ENCODE measurements at regions not wholly inside any gene's neighbourhood (a gene's known extent, or its start where the extent isn't known, plus 50 kb on each side); places are given as distances from the start of the nearest gene placed in this dataset.

DNA sequence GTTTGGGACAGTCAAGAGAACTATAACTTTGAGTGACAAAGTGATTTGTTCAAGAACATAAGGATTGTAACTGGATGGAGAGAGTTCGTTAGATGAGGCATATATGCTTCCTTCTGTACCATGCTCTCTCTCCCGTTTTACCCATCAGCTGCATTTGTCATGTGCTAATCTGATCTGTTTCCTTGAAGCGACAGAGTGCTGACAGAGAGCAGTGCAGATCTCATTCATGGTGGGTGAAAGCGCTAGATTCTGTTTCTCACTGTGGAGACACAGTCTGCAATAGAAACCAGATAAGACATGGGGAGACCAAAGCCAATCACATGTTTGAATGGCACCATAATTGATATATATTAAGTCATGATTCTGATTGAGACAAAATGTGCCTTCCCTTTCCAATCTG lies 456.6 kb upstream of the CELF4 start:
- no peak overlapping the region for H2AFZ ChIP-seq (ENCODE audit: low read length)
- ChIA-PET CTCF (no interaction called here), POLR2A (ENCODE audit: unreplicated experiment) (no interaction called here)
- ATAC-seq (no peak), DNase-seq (no peak)
- H3K4me2 ChIP-seq (ENCODE audit: low read length): no peak overlapping the region
- no peak overlapping the region for H3K9ac ChIP-seq (ENCODE audit: low read length)
- H3K4me3 ChIP-seq (ENCODE audit: low read length): no peak overlapping the region
- no peaks in the 10 kb centered on the region for H3K9me2 ChIP-seq (replicated peaks; ENCODE audit: low read length)
- no peaks in the 10 kb centered on the region for H3K27me3 ChIP-seq (ENCODE audit: low read length)
- intact Hi-C loops (cut with micrococcal nuclease): no loop called here
- H3K9me3 ChIP-seq (ENCODE audit: low read length): no peaks in the 10 kb centered on the region
- H3K79me2 ChIP-seq (ENCODE audit: low read length): no peaks in the 10 kb centered on the region
- H3F3A ChIP-seq (ENCODE audit: low read length, unreplicated experiment): no peaks in the 10 kb centered on the region
- no TSS peak for BruUV-seq (replicated peaks)
- no peak overlapping the region for H3K27ac ChIP-seq (ENCODE audit: low read length)
- no peaks in the 10 kb centered on the region for H4K20me1 ChIP-seq (ENCODE audit: low read length)
- no peaks in the 10 kb centered on the region for H3K36me3 ChIP-seq (ENCODE audit: low read depth, low read length)
- no peaks in the 10 kb centered on the region for H3K4me1 ChIP-seq (ENCODE audit: insufficient read depth, low read length)
- TF ChIP-seq, protein P1, sequence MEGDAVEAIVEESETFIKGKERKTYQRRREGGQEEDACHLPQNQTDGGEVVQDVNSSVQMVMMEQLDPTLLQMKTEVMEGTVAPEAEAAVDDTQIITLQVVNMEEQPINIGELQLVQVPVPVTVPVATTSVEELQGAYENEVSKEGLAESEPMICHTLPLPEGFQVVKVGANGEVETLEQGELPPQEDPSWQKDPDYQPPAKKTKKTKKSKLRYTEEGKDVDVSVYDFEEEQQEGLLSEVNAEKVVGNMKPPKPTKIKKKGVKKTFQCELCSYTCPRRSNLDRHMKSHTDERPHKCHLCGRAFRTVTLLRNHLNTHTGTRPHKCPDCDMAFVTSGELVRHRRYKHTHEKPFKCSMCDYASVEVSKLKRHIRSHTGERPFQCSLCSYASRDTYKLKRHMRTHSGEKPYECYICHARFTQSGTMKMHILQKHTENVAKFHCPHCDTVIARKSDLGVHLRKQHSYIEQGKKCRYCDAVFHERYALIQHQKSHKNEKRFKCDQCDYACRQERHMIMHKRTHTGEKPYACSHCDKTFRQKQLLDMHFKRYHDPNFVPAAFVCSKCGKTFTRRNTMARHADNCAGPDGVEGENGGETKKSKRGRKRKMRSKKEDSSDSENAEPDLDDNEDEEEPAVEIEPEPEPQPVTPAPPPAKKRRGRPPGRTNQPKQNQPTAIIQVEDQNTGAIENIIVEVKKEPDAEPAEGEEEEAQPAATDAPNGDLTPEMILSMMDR (conservative IDR thresholded peaks at IDR 0.05; ENCODE audit: low read depth, low read length): no peak
- TF ChIP-seq EZH2phosphoT487 (IDR thresholded peaks at IDR 0.05; ENCODE audit: borderline replicate concordance, low read length): no peak
- TF ChIP-seq EZH2 (IDR thresholded peaks at IDR 0.05; ENCODE audit: low read length, unreplicated experiment): no peak

DNA sequence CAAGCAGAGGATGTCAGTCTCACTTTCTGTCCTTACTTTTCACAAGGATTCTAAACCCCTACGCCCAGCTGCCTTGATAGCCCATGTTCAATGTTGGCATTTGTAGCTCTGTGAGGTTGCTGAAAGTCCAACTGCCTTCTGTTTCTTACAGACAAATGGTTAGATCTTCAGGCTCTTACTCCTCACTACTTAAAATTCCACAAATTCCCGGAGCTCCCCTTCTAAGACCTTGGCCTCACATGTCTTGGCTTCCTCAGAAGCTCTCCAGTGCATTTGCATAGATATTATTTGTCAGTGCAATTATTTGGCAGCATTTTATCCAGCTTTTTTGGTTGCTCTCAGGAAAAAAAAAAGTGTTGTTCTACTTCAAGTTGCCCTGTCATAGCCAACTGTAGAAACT lies 453.7 kb upstream of the CELF4 start:
- no peaks in the 10 kb centered on the region for H3K9me3 ChIP-seq (ENCODE audit: low read length)
- intact Hi-C loops (cut with micrococcal nuclease): no loop called here
- H3K9ac ChIP-seq (ENCODE audit: low read length): no peak overlapping the region
- H3K79me2 ChIP-seq (ENCODE audit: low read length): no peaks in the 10 kb centered on the region
- no peak for ATAC-seq
- H3K27me3 ChIP-seq (ENCODE audit: low read length): no peaks in the 10 kb centered on the region
- H3K4me1 ChIP-seq (ENCODE audit: insufficient read depth, low read length): no peaks in the 10 kb centered on the region
- no peak overlapping the region for H2AFZ ChIP-seq (ENCODE audit: low read length)
- ChIA-PET CTCF (no interaction called here), POLR2A (ENCODE audit: unreplicated experiment) (no interaction called here)
- TF ChIP-seq EZH2 (IDR thresholded peaks at IDR 0.05; ENCODE audit: low read length, unreplicated experiment) (no peak), EZH2phosphoT487 (IDR thresholded peaks at IDR 0.05; ENCODE audit: borderline replicate concordance, low read length) (no peak)
- TF ChIP-seq, protein P1 (conservative IDR thresholded peaks at IDR 0.05; ENCODE audit: low read depth, low read length): no peak
- no peaks in the 10 kb centered on the region for H3F3A ChIP-seq (ENCODE audit: low read length, unreplicated experiment)
- H3K4me2 ChIP-seq (ENCODE audit: low read length): no peak overlapping the region
- BruUV-seq (replicated peaks): no TSS peak
- H3K36me3 ChIP-seq (ENCODE audit: low read depth, low read length): no peaks in the 10 kb centered on the region
- no peak overlapping the region for H3K27ac ChIP-seq (ENCODE audit: low read length)
- no peaks in the 10 kb centered on the region for H4K20me1 ChIP-seq (ENCODE audit: low read length)
- no peak overlapping the region for H3K4me3 ChIP-seq (ENCODE audit: low read length)
- H3K9me2 ChIP-seq (replicated peaks; ENCODE audit: low read length): no peaks in the 10 kb centered on the region
- no peak for DNase-seq

DNA sequence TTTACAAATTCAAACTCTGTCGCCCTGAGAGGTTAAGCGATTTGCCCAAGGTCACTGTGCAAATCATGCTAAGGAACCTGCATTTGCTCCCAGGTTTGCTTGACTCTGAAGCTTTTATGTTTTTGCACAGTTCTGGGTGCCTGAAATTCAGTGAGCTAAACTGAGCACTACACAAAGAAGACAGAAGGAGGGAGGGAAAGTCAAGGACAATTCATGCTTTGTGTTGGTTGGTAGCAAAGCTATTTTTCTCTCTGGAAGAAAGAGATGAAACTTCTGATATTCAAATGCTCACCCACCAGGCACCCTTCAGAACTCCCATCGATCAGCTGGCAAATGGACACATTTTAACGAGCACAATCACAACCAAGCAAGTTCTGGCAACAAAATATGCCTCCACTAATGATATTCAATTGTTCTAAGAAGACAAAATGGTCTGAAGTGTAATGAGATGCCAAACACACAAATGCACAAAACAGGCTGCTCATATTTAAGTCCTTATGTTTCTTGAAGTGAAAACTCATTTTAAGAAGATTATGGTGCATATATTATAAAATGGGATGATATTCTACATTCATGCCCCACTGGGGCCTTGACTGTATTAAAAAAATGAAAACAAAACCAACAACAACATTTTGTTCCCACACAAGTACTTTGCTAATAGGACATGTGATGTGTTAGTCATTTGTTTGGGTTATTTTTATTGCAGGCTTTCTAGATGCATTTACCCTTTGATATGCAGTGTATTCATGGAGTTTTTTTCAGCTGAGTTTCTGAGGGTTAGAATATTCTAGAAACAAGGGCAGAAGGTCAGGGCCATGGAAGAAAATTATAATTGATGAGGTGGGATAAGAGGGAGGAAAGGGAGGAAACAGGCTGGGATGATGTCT lies 445.6 kb upstream of the CELF4 start:
- no peak overlapping the region for H3K9ac ChIP-seq (ENCODE audit: low read length)
- H3F3A ChIP-seq (ENCODE audit: low read length, unreplicated experiment): no peaks in the 10 kb centered on the region
- no peak overlapping the region for H3K4me2 ChIP-seq (ENCODE audit: low read length)
- H3K4me1 ChIP-seq (ENCODE audit: insufficient read depth, low read length): no peaks in the 10 kb centered on the region
- TF ChIP-seq, protein P1 (conservative IDR thresholded peaks at IDR 0.05; ENCODE audit: low read depth, low read length): no peak
- no peak for TF ChIP-seq EZH2 (IDR thresholded peaks at IDR 0.05; ENCODE audit: low read length, unreplicated experiment)
- TF ChIP-seq EZH2phosphoT487 (IDR thresholded peaks at IDR 0.05; ENCODE audit: borderline replicate concordance, low read length): no peak
- H3K36me3 ChIP-seq (ENCODE audit: low read depth, low read length): no peaks in the 10 kb centered on the region
- intact Hi-C loops (cut with micrococcal nuclease): no loop called here
- H4K20me1 ChIP-seq (ENCODE audit: low read length): no peaks in the 10 kb centered on the region
- no peaks in the 10 kb centered on the region for H3K9me2 ChIP-seq (replicated peaks; ENCODE audit: low read length)
- H2AFZ ChIP-seq (ENCODE audit: low read length): no peak overlapping the region
- no peak overlapping the region for H3K27ac ChIP-seq (ENCODE audit: low read length)
- BruUV-seq (replicated peaks): no TSS peak
- H3K79me2 ChIP-seq (ENCODE audit: low read length): no peaks in the 10 kb centered on the region
- no peak for ATAC-seq
- ChIA-PET CTCF (no interaction called here), POLR2A (ENCODE audit: unreplicated experiment) (no interaction called here)
- H3K4me3 ChIP-seq (ENCODE audit: low read length): no peak overlapping the region
- no peaks in the 10 kb centered on the region for H3K27me3 ChIP-seq (ENCODE audit: low read length)
- H3K9me3 ChIP-seq (ENCODE audit: low read length): no peaks in the 10 kb centered on the region
- DNase-seq: no peak
